Activated CD4-positive, alpha-beta T cell treated with anti-CD3 and anti-CD28 coated beads, Interleukin-2, Interleukin-6, amounts not matched to agents 100 ng/mL and 50 ng/mL, durations not matched to agents 16 hours and 8 hours (primary cell): ENCODE measurements at regions not wholly inside any gene's neighbourhood (a gene's known extent, or its start where the extent isn't known, plus 50 kb on each side); places are given as distances from the start of the nearest gene placed in this dataset.

Source experiments
- DNase-seq: peaks from one replicate; pipeline ENCODE4 v3.0.0-alpha.2; 2020

DNA sequence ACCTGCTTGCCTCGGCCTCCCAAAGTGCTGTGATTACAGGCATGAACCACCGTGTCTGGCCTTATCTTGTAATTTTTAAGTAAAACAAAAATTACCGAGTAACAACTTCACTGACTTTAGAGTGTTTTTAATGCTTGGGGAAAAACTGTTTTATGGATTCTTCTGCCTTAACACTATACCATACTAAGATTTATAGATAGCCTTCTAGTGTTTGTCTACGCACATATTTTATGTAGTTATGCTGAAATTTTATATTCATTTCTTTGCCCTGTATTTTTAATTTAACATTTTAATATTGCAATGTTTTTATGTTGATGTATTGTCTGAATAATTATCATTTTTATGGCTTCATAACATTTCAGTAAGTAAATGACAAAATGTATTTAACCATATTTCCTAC lies 96.4 kb upstream of the FTMT start:
- DNase-seq: no peak

DNA sequence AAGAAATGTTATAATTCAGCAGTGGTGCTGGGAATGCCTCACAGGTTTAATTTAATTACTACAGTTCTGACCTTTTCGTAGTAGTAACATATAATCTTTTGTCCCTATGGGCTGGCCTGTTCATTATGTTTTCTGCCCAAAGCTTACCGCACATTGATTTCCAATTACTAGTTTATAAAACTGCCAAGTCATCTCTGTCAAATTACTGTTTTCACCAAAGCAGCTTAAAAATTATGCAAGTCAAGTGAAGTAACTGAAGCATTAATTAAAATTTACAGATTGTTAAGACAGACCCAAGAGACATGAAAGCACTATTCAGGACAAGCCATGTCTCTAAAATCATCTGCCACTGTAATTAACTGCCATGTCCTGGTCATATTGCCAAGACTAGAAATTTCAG lies 93.9 kb upstream of the FTMT start:
- no peak for DNase-seq

DNA sequence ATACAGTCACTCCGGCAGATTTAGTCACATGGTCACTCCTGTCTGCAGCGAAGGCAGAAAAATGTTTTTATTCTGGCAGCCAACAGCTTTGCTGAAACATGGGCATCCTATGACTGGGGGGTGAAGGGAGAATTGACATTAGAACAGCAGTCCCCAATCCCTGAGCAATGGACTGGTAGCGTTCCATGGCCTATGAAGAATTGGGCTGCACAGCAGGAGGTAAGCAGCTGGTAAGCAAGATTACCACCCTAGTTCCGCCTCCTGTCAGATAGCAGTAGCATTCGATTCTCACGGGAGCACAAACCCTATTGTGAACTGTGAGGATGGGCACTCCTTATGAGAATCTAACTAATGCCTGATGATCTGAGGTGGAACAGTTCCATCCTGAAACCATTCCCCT lies 93.1 kb upstream of the FTMT start:
- DNase-seq: no peak

- no peak for DNase-seq
These were observed 89.3 kb upstream of the FTMT start for GRCh38 chr5:121762426-121762825.

GRCh38 chr5:121763665-121764064 lies 88.0 kb upstream of the FTMT start:
- no peak for DNase-seq

- no peak for DNase-seq
These were observed 71.3 kb upstream of the FTMT start for GRCh38 chr5:121780406-121780805.

DNA sequence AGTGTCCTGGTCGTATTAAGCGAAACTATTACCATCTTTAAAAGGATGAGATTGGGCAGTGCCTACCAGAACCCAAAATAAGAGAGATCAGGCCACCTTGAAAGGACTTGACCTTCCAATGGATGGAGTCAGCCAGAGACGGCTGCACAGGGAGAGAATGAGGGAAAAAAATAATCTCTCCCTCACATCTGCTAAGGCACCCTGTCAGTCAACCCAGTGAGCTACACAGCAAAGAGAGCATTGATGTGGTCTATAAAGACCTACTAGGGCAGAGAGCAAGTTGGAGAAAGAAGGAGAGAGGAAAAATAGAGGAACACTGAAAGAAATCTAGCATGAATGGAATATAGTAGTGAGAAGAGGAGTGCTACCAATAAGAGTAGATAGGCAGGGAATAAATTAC lies 68.0 kb upstream of the FTMT start:
- no peak for DNase-seq

GRCh38 chr5:121793791-121794190 lies 57.9 kb upstream of the FTMT start:
- no peak for DNase-seq

GRCh38 chr5:121795511-121795910 lies 56.2 kb upstream of the FTMT start:
- DNase-seq: no peak

DNA sequence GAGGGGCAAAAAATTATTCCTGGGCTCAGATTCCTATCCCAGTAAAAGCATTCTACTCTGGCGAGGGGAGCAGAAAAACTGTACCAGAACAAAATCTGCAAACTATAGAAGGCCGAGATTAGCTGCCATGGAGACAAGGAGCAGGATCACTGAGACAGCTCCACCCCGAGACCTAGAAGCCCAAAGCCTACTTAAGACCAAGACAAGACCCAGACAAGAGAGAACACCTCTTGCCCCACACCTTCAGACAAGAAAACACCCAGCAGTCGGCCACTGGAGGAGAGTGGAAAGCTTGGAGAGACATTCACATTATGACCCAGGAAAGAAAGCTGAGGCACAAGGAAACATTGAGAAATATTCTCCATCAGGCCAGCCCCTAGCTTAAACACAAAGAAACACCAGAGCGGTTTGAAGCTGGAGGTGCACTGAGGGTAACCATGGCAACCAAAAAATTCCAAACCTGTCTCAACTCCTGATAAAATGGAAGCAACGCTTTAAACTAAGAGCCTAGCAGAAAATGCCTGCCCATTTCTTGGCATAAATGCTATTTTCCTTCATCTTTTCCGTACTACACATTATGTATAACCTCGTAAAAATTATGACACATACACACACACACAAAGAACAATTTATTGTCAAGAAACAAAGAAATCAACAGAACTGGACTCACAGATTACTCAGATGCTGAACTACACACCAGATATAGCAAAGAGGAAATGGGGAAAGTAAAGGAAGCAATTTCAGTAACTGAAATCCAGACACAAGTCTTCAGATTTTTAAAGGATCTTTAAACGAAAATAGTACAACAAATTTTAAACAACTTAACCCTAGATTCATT lies 53.8 kb upstream of the FTMT start:
- no peak for DNase-seq
